Cerebellar cortex (tissue), 1 donor: ENCODE measurements at regions not wholly inside any gene's neighbourhood (a gene's known extent, or its start where the extent isn't known, plus 50 kb on each side); places are given as distances from the start of the nearest gene placed in this dataset.

Source experiments
- DNase-seq: peaks from one replicate; pipeline ENCODE4 v3.0.0-alpha.2; 2015; ENCODE audit warnings: low spot score

- DNase-seq: no peak
Measured at GRCh38 chr7:46989247-46989646, 592.7 kb downstream of the TNS3 start.

DNA sequence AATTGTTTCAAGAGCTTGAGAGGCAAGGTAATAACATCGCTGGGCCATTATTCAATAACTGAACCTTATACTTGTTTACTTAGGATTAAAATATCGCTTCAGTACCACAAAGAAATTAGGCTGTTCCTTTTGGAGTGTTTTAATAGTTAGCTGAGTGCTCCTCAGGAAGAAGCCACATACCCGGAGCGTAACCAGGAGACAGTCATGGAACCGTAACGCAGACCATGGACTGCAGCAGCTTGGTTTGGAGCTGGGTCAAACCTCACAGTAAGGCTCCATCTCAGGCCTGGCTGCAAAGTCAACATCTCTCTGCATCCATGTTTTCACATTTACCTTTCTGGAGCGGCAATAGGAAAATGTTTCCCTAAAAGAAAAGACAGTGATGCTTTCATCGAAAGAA lies 599.0 kb downstream of the TNS3 start:
- peak; percentile 37 for DNase-seq

DNA sequence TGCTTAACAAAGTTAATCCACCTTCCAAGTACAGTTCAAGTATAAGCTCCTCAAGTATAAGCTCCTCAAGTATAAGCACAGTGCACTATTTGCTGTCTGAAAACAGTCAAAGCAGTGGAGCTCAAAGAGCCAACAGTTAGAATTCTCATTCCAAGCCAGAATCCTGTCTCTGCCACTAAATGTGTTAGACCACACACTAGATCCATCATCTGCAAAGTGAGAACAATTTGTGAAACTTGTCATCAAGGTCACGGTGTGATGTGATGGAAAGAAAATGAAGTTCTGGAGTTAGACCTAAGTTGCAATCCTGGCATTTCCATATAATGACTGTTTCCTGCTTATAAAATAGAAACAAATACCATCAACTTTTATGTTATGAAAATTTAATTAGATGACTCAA lies 602.5 kb downstream of the TNS3 start:
- DNase-seq: no peak

- no peak for DNase-seq
Measured at GRCh38 chr7:46975493-46975892, 606.4 kb downstream of the TNS3 start.

DNA sequence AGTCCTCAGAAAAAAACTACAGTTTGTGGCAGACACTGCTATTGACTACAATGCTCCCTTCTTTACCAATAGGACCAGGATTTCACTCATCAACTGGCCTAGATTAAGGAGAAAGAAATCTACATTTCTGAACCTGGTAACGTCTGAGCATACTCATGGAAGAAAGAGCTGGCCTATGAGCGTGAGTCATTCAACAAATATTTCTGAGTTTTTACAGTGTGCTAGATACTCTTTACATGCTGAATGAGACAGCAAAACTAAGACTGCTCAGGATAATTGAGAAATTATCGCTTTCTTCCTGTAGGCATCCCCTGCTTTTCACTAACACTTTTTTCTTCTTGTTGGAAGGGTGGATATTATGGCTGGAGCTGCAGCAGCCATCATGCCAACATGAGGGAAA lies 609.7 kb downstream of the TNS3 start:
- DNase-seq: no peak

GRCh38 chr7:46970476-46970875 lies 611.4 kb downstream of the TNS3 start:
- DNase-seq: no peak

DNA sequence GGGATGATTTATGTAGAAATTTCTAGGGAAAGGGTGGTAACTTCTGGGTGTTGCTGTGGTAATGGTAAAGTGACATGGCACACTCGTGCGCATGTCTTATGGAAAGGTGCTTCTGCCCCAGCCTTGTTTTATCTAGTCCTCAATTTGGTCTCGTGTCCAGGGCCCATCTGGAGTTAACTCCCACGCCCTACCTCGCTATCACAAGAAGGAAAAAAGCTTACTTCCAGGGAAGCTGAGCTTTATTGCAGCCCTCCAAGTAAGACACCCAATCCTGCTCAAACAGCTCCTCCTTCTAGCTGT lies 611.8 kb downstream of the TNS3 start:
- DNase-seq: no peak

- DNase-seq: no peak
Measured at GRCh38 chr7:46969303-46970130, 612.4 kb downstream of the TNS3 start.

DNA sequence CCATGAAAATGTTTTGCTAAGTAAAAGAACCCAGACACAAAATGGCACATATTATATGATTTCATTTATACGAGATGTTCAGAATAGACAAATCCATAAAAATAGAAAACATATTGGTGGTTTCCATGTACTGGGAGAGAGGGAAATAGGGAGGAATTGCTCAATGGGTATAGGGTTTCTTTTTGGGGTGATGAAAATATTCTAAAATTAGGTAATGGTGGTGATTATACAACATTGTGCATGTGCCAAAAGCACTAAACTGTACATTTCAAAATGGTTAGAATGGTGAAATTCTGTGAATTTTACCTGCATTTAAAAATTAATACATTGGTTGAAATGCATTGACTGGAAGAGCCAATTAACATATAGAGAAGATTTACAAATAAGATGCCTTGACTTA lies 613.9 kb downstream of the TNS3 start:
- no peak for DNase-seq

- no peak for DNase-seq
Measured at GRCh38 chr7:46963719-46964118, 618.2 kb downstream of the TNS3 start.

GRCh38 chr7:46960970-46961369 lies 620.9 kb downstream of the TNS3 start:
- no peak for DNase-seq

DNA sequence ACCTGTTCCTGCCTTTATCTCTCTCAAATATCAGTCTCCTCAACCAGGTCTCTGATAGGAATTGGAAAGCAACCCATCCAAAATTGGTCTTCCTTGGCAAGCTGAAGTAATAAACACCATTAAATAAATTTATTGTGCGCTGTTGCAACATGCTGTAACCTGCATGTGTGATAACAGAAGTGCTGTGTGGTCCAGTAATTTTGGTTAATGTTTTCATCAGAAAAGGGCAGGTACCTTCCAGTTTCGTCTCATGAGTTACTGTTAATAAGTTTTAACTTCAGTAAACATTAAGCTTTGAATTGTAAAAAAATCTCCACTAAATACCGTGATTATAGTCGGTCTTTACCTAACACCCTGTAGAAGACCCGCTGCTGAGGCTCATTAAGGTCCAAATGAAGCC lies 624.7 kb downstream of the TNS3 start:
- no peak for DNase-seq

- no peak for DNase-seq
Measured at GRCh38 chr7:46955531-46955930, 626.4 kb downstream of the TNS3 start.

DNA sequence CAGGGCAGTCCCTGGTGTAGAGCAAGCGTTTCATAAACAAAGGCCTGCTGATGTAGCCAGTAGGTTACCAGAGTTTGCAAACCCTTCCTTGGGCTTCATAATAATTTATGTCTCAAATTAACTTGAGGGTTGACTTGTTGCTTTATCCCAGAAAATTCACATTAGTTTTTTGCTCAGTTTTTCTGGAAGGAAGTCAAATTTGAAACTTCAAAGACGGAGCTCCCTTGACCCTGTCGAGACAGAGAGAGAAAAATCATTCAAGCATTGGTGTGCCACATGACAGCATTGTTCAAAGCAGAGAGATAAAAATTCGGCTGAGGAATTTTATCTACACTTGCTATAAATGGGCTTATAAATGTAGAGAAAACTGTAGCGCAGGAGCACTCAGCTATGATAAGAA lies 627.7 kb downstream of the TNS3 start:
- DNase-seq: no peak

DNA sequence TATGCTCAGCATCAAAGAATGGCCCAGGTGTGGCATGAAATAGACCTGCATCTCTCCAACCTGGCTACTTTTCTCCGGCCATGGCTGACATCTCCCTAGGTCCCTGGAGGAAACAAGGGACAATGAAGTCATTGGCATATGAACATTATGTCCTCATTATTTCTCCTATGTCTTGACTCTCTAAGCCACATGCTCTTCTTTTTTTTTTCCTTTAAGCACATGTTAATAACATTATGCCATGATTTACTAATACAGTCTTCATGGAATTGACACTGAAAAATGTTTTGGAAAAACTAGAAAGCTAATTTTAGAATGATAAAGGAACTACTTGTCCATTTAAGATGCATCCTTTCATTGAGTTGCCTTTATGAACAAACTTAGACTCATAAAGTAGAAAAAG lies 628.9 kb downstream of the TNS3 start:
- DNase-seq: no peak

DNA sequence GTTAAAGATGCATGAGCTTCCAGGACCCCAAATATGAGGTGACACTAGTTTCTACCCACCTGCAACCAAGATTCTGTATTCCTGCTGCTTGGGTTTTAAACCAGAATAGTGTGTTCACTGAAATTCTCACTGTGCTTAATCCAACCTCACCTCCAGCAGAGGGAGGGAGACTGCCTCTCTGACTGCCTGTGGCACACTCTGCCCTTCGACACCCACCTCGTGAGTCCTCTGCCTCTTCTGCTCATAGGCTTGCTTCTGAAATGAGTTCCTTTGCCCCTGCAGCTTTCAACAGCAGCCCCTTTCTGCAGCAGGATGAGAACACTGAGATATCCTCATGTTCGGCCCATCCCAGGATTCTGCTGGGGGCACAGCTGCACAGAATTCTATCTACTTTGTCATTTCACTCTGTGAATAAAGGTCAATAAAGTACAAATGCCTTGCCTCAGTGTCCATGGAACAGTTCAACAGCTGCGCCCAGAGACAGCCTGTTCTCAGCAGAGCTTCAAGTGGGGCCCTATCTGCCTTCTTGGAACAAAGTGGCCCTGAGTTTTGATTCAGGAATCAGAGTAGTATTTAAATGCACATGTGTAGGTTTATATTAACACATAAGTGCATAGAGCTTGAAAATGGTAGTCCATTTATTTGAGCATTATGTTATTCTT lies 632.5 kb downstream of the TNS3 start:
- DNase-seq: no peak

- DNase-seq: no peak
Measured at GRCh38 chr7:46948716-46949115, 633.2 kb downstream of the TNS3 start.

GRCh38 chr7:46945328-46945727 lies 636.6 kb downstream of the TNS3 start:
- no peak for DNase-seq

GRCh38 chr7:46943996-46944395 lies 637.9 kb downstream of the TNS3 start:
- DNase-seq: peak; percentile 62

DNA sequence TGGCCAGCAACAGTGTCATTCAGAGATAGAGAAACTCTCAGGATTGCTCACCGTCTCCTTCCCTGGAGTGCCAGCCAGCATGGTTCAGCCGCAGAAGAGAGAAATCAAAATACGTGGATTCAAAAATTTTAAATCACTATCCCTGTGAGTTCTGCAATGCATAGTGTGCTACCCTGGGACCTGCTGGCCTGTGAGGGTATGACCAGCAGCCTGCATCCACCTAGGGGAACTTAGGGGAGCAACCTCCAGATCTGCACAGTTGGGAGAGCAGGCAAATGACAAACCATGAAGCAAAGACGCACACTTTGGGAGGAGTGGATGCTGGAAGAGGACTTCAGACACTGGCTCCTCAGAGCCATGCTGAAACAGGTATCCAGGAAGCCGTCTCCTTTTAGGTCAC lies 639.3 kb downstream of the TNS3 start:
- no peak for DNase-seq

DNA sequence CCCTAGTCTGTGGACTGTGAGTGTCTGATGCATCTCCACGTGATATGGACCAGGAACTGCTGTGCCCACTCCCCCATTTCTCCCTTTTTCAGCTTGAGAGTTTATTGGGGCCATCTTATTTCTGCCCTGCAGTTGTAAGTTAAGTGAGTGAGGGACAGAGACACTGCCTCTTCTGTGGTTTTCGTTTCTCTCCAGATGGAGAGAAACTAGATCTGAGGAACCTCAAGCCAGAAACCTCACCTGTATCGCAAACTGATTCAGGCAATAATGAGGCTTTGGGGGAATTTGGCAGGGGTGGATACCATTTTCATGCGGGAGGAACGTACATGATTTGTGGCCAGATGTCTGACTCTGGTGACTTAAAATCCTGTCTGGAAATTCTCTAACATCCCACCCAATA lies 641.7 kb downstream of the TNS3 start:
- DNase-seq: no peak

- DNase-seq: no peak
Measured at GRCh38 chr7:46939558-46939957, 642.4 kb downstream of the TNS3 start.

GRCh38 chr7:46939089-46939488 lies 642.8 kb downstream of the TNS3 start:
- no peak for DNase-seq

GRCh38 chr7:46937826-46938225 lies 644.1 kb downstream of the TNS3 start:
- DNase-seq: no peak
